Rectal smooth muscle tissue (tissue), 1 donor: ENCODE measurements at regions not wholly inside any gene's neighbourhood (a gene's known extent, or its start where the extent isn't known, plus 50 kb on each side); places are given as distances from the start of the nearest gene placed in this dataset.

ENCODE experiments used
- H3K27ac ChIP-seq: one replicate; pipeline ENCODE4 v1.7.0; 2013; ENCODE audit warnings: low read depth, low read length, inconsistent platforms
- H3K27me3 ChIP-seq: one replicate; pipeline ENCODE4 v1.7.0; 2013; ENCODE audit warnings: low read length; ENCODE audit not compliant: control insufficient read depth, insufficient read depth
- H3K36me3 ChIP-seq: one replicate; pipeline ENCODE4 v1.7.0; 2013; ENCODE audit warnings: low read length; ENCODE audit not compliant: control insufficient read depth, insufficient read depth
- H3K4me1 ChIP-seq: one replicate; pipeline ENCODE4 v1.7.0; 2013; ENCODE audit warnings: low read length; ENCODE audit not compliant: control insufficient read depth, insufficient read depth
- H3K4me3 ChIP-seq: one replicate; pipeline ENCODE4 v1.7.0; 2013; ENCODE audit warnings: low read length
- H3K9ac ChIP-seq: one replicate; pipeline ENCODE4 v1.7.0; 2013; ENCODE audit warnings: low read length

DNA sequence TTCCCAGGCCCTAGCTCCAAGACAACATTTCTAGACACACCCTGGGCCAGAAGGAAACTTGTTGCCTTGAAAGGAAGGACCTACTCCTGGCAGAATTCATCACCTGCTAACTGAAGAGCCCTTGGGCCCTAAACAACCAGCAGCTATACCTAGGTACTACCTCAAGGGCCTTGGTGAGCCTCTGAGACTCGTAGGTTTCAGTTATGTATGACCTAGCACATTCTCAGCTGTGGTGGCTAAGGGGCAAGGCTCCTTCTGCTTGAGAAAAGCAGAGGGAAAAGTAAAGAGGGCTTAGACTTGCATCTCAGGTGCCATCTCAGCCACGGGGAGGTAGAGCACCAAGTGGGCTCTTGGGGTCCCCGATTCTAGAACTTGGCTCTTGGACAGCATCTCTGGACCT lies 132.3 kb upstream of the NHSL1 start:
- H3K27me3 ChIP-seq, result no peaks in the 10 kb centered on the region
- no peak overlapping the region for H3K9ac ChIP-seq
- H3K4me1 ChIP-seq, result no peaks in the 10 kb centered on the region
- no peaks in the 10 kb centered on the region for H3K36me3 ChIP-seq
- H3K27ac ChIP-seq, result no peak overlapping the region
- H3K4me3 ChIP-seq, result no peak overlapping the region

GRCh38 chr6:138637822-138638221 lies 135.7 kb upstream of the CCDC28A start:
- no peaks in the 10 kb centered on the region for H3K36me3 ChIP-seq
- no peak overlapping the region for H3K27ac ChIP-seq
- no peak overlapping the region for H3K9ac ChIP-seq
- H3K4me3 ChIP-seq, result no peak overlapping the region
- H3K4me1 ChIP-seq, result no peaks in the 10 kb centered on the region
- H3K27me3 ChIP-seq, result no peaks in the 10 kb centered on the region

DNA sequence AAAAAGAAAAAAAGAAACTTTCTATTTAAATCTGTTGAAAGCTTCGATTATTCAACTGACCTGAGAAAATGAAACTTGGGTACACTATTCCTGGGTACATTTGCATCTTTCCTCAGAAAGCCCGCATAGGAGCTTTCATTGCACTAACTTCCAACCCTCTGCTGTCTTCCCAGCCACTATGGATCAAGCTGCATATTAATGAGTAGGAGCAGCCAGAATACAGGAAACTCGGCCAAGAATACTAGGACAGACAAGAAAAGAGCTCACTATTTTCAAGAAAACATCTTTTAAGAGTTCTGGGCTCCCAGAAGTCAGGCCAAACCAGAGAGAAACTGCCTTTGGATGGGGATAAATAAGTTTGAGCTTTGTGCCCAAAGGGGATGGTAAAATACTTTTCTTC lies 135.0 kb upstream of the CCDC28A start:
- H3K4me3 ChIP-seq, result no peak overlapping the region

DNA sequence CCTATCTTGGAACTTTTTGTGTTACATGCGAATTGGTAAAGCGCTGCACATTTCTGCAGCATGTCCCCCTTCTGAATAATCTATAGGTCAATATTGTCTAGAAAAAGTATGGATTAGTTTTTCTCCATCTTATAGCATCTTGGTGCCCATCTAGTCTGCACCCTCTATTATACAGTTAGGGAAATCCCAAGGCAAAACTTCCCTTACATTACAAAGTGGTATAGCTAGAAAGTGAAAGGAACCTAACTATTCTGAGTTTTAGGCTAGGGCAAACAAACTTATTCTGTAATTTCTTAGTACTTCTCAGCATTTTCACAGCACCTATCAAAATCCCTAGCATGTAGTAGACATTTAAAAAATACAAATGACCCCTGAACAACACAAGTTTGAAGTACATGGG lies 133.5 kb upstream of the CCDC28A start:
- Histone ChIP-seq H3K9ac (no peak overlapping the region), H3K27me3 (no peaks in the 10 kb centered on the region), H3K4me3 (no peak overlapping the region), H3K36me3 (no peaks in the 10 kb centered on the region), H3K4me1 (no peaks in the 10 kb centered on the region), H3K27ac (no peak overlapping the region)

More for the DNA sequence above, 135.0 kb upstream of the CCDC28A start:
- Histone ChIP-seq H3K27ac (no peak overlapping the region), H3K9ac (no peak overlapping the region), H3K4me1 (no peaks in the 10 kb centered on the region), H3K27me3 (no peaks in the 10 kb centered on the region), H3K36me3 (no peaks in the 10 kb centered on the region)

- Histone ChIP-seq H3K9ac (no peak overlapping the region), H3K4me1 (no peaks in the 10 kb centered on the region), H3K27ac (no peak overlapping the region), H3K27me3 (no peaks in the 10 kb centered on the region), H3K36me3 (no peaks in the 10 kb centered on the region), H3K4me3 (no peak overlapping the region)
Measured at GRCh38 chr6:138643210-138643609, 130.4 kb upstream of the CCDC28A start.

DNA sequence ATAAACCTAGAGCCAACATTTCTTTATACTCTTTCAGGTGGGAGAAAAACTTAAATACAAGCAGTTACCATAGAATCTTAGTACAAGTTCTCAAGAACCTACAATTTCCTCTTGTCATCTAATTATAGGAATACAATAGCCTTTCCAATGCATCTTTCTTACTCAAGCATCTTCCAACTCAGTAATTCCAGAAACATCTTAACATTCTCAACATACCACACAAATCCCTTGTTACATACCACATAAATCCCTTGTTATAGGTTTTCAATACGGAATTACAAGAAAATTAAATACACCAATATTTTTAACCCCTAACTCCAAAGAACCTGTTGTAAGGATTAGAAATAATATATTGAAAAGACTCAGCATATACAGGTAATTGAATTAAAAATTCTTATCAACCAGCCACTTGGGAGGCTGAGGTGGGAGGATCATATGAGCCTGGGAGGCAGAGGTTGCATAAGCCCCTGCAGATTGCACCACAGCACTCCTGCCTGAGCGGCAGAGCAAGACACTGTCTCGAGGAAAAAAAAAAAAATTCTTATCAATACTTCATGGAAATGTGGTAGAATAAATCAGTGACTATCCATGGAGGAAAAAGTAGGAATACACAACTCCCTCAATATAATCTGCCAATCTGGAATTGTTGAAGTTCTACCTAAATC lies 127.5 kb upstream of the CCDC28A start:
- Histone ChIP-seq H3K4me3 (no peak overlapping the region), H3K27ac (no peak overlapping the region), H3K36me3 (no peaks in the 10 kb centered on the region), H3K27me3 (no peaks in the 10 kb centered on the region), H3K9ac (no peak overlapping the region), H3K4me1 (no peaks in the 10 kb centered on the region)

- Histone ChIP-seq H3K36me3 (no peaks in the 10 kb centered on the region), H3K27me3 (no peaks in the 10 kb centered on the region), H3K4me1 (no peaks in the 10 kb centered on the region), H3K9ac (no peak overlapping the region), H3K4me3 (no peak overlapping the region), H3K27ac (no peak overlapping the region)
Measured at GRCh38 chr6:138647006-138647405, 126.6 kb upstream of the CCDC28A start.

DNA sequence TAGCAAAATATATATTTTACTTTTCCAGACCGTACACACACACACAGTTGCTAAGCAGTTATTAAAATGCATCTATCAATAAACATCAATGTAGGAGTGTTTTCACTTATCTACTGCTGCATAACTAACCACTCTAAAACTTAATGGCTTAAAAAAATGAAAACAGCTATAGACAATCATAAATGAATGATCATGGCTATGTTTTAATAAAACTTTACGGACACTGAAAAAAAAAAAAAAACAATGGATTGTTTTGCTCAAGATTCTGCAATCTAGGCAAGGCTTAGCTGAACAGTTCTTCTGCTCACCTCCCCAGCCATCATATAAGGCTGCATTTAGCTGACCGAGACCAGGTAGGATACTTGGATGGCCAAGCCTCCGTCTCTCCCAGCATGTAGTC lies 125.4 kb upstream of the CCDC28A start:
- no peaks in the 10 kb centered on the region for H3K27me3 ChIP-seq
- no peaks in the 10 kb centered on the region for H3K4me1 ChIP-seq
- H3K27ac ChIP-seq, result no peak overlapping the region
- H3K9ac ChIP-seq, result no peak overlapping the region
- no peak overlapping the region for H3K4me3 ChIP-seq
- no peaks in the 10 kb centered on the region for H3K36me3 ChIP-seq

- Histone ChIP-seq H3K4me1 (no peaks in the 10 kb centered on the region), H3K27me3 (no peaks in the 10 kb centered on the region)
Measured at GRCh38 chr6:138651491-138651890, 122.1 kb upstream of the CCDC28A start.

DNA sequence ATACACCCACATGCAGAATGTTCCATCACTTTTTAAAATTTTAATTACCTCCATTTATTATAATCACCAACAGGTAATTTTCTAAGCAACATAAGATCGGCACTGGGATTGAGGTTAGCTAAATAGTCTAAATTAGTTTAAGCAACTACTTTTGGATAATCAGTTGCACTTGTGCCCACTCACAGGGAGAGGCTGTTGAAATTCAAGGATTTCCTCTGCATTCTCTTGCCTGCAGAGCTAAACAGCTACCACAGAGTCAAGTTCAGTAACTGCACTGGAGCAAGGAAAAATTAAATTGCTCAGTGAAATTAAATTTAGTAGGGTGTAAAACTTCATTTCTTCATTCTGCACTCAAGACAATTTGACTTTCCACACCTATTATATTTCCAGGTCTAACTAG lies 120.7 kb upstream of the CCDC28A start:
- no peak overlapping the region for H3K9ac ChIP-seq
- no peaks in the 10 kb centered on the region for H3K36me3 ChIP-seq
- H3K27ac ChIP-seq, result no peak overlapping the region
- H3K27me3 ChIP-seq, result no peaks in the 10 kb centered on the region
- H3K4me3 ChIP-seq, result no peak overlapping the region
- H3K4me1 ChIP-seq, result no peaks in the 10 kb centered on the region

More at GRCh38 chr6:138651491-138651890, 122.1 kb upstream of the CCDC28A start:
- no peak overlapping the region for H3K9ac ChIP-seq
- no peak overlapping the region for H3K4me3 ChIP-seq
- H3K36me3 ChIP-seq, result no peaks in the 10 kb centered on the region
- H3K27ac ChIP-seq, result no peak overlapping the region

DNA sequence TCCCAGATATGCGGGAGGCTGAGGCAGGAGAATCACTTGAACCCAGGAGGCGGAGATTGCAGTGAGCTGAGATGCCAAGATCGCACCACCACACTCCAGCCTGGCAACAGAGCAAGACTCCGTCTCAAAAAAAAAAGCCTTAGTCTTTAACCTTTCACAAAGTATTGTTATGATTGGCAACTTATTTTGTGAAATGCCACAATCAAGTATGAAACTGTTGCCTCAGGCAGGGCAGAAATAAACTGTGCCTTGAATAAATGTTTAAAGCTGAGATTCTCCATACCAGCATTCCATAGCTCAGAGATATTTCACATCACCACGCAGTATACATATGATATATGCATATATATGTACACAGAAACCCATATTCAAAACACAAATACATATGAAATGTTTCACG lies 120.1 kb upstream of the CCDC28A start:
- no peak overlapping the region for H3K27ac ChIP-seq
- no peaks in the 10 kb centered on the region for H3K4me1 ChIP-seq
- H3K4me3 ChIP-seq, result no peak overlapping the region
- no peaks in the 10 kb centered on the region for H3K27me3 ChIP-seq
- H3K9ac ChIP-seq, result no peak overlapping the region
- no peaks in the 10 kb centered on the region for H3K36me3 ChIP-seq

DNA sequence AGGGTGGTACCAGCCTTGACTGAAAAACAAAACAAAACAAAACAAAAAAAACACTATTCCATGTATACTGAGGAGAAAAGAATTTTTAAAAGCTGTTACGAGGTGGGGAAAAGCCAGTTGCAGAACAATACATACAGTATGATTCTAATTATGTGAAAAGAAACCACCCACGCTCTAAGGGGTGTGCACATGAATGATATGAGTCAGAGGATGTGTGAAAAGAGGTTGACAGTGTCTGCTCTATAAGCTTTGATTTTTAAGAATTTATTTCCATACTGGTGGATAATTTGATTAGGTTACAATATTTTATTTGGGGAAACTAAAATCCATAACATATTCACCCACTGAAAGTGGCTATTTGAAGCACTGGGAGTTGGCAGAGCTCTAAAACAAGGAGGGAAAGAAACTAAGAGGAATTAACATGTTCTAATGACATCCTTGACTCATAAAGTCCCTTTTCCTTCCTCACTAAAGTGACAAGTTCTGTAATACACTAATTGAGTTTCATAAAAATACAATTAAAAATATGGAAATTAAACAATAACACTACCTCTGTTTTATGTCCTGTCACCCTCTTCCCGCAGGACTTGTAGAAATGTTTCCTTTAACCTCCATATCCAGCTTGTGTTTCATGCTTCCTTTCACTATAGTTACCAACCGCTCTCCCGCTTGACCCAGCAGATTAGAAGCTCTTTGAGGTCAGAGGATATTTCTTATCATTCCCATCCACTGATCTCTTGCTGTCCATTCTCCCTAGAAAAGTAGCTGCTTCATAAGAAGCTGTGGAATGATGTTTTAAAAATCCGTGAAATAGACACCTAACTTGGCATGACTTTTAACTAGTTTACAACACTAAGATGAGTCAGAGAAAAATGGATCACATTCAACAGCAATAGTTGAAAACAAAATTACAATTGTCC lies 118.6 kb upstream of the CCDC28A start:
- Histone ChIP-seq H3K27me3 (no peaks in the 10 kb centered on the region), H3K4me3 (no peak overlapping the region), H3K4me1 (no peaks in the 10 kb centered on the region), H3K9ac (no peak overlapping the region), H3K36me3 (no peaks in the 10 kb centered on the region), H3K27ac (no peak overlapping the region)

- Histone ChIP-seq H3K4me1 (no peaks in the 10 kb centered on the region), H3K4me3 (no peak overlapping the region), H3K27ac (no peak overlapping the region), H3K36me3 (no peaks in the 10 kb centered on the region), H3K9ac (no peak overlapping the region), H3K27me3 (no peaks in the 10 kb centered on the region)
Measured at GRCh38 chr6:138655828-138656227, 117.7 kb upstream of the CCDC28A start.
